ENCODE measurements at regions not wholly inside any gene's neighbourhood (a gene's known extent, or its start where the extent isn't known, plus 50 kb on each side); places are given as distances from the start of the nearest gene placed in this dataset.
"Not testable (repeated sequence)": the region's sequence is repeated elsewhere in the genome, so short reads cannot be mapped to it uniquely, and the experiment has no call there.

GRCh38 chr3:186444974-186445373, 82.9 kb upstream of the DGKG start:
- DNase-seq = no peak
- H3K27me3 ChIP-seq (ENCODE audit: low read depth) = no peaks in the 10 kb centered on the region
- H3K27ac ChIP-seq (replicated peaks) = no peak overlapping the region
- H3K4me3 ChIP-seq = no peak overlapping the region
- H3K4me1 ChIP-seq = peaks cover 22% of the 10 kb centered on the region
- no peaks in the 10 kb centered on the region for H3K9me3 ChIP-seq (replicated peaks)
- H3K36me3 ChIP-seq = no peaks in the 10 kb centered on the region
- TF ChIP-seq CTCF (IDR thresholded peaks at IDR 0.05; ENCODE audit: borderline replicate concordance) = no peak
- intact Hi-C loops (cut with micrococcal nuclease) = no loop called here

GRCh38 chr3:186444288-186444687, 82.3 kb upstream of the DGKG start:
- TF ChIP-seq CTCF (IDR thresholded peaks at IDR 0.05; ENCODE audit: borderline replicate concordance) = no peak
- H3K4me1 ChIP-seq = peaks cover 22% of the 10 kb centered on the region
- H3K9me3 ChIP-seq (replicated peaks) = no peaks in the 10 kb centered on the region
- no peak overlapping the region for H3K27ac ChIP-seq (replicated peaks)
- no peaks in the 10 kb centered on the region for H3K36me3 ChIP-seq
- no peaks in the 10 kb centered on the region for H3K27me3 ChIP-seq (ENCODE audit: low read depth)
- H3K4me3 ChIP-seq = no peak overlapping the region
- DNase-seq = no peak
- intact Hi-C loops (cut with micrococcal nuclease) = no loop called here

GRCh38 chr3:186442979-186443378, 80.9 kb upstream of the DGKG start:
- H3K4me3 ChIP-seq; H3K9me3 ChIP-seq (replicated peaks); H3K36me3 ChIP-seq; H3K27me3 ChIP-seq (ENCODE audit: low read depth); intact Hi-C loops (cut with micrococcal nuclease); DNase-seq: not testable (repeated sequence)
- Histone ChIP-seq H3K4me1 (peaks cover 22% of the 10 kb centered on the region), H3K27ac (replicated peaks) (peak overlapping the region; percentile 66)

- Histone ChIP-seq H3K36me3 (no peaks in the 10 kb centered on the region), H3K4me1 (peaks cover 22% of the 10 kb centered on the region), H3K27ac (replicated peaks) (peak overlapping the region; percentile 82), H3K4me3 (no peak overlapping the region), H3K9me3 (replicated peaks) (no peaks in the 10 kb centered on the region), H3K27me3 (ENCODE audit: low read depth) (no peaks in the 10 kb centered on the region)
- TF ChIP-seq CTCF (IDR thresholded peaks at IDR 0.05; ENCODE audit: borderline replicate concordance) = no peak
- intact Hi-C loops (cut with micrococcal nuclease) = no loop called here
- peak; percentile 39 for DNase-seq
These were observed 80.1 kb upstream of the DGKG start for GRCh38 chr3:186442162-186442561.

GRCh38 chr3:186440891-186441290, 78.9 kb upstream of the DGKG start:
- Histone ChIP-seq H3K27me3 (ENCODE audit: low read depth) (no peaks in the 10 kb centered on the region), H3K27ac (replicated peaks) (peak overlapping the region; percentile 82), H3K36me3 (no peaks in the 10 kb centered on the region), H3K4me3 (no peak overlapping the region), H3K4me1 (peaks cover 17% of the 10 kb centered on the region), H3K9me3 (replicated peaks) (no peaks in the 10 kb centered on the region)
- TF ChIP-seq CTCF (IDR thresholded peaks at IDR 0.05; ENCODE audit: borderline replicate concordance) = no peak
- intact Hi-C loops (cut with micrococcal nuclease) = no loop called here
- DNase-seq = no peak

GRCh38 chr3:186439725-186440124, 77.7 kb upstream of the DGKG start:
- no peak for DNase-seq
- Histone ChIP-seq H3K4me1 (peaks cover 13% of the 10 kb centered on the region), H3K36me3 (no peaks in the 10 kb centered on the region), H3K4me3 (no peak overlapping the region), H3K27ac (replicated peaks) (no peak overlapping the region), H3K27me3 (ENCODE audit: low read depth) (no peaks in the 10 kb centered on the region), H3K9me3 (replicated peaks) (no peaks in the 10 kb centered on the region)
- intact Hi-C loops (cut with micrococcal nuclease) = no loop called here
- no peak for TF ChIP-seq CTCF (IDR thresholded peaks at IDR 0.05; ENCODE audit: borderline replicate concordance)

- H3K36me3 ChIP-seq; DNase-seq; H3K4me3 ChIP-seq; intact Hi-C loops (cut with micrococcal nuclease); H3K27me3 ChIP-seq (ENCODE audit: low read depth); H3K4me1 ChIP-seq; H3K27ac ChIP-seq (replicated peaks); H3K9me3 ChIP-seq (replicated peaks): not testable (repeated sequence)
These were observed 73.3 kb upstream of the DGKG start for GRCh38 chr3:186435332-186435731.

Measured in left ventricle myocardium inferior (tissue), 1 donor.